DMS 273 (cell line): ENCODE measurements at regions not wholly inside any gene's neighbourhood (a gene's known extent, or its start where the extent isn't known, plus 50 kb on each side); places are given as distances from the start of the nearest gene placed in this dataset.
"Not testable (repeated sequence)": the region's sequence is repeated elsewhere in the genome, so short reads cannot be mapped to it uniquely, and the experiment has no call there.

Experiments used
- DNase-seq: peaks from one replicate; lab custom pipeline; 2025; ENCODE audit not compliant: unreplicated experiment; lab: John Stamatoyannopoulos, UW

DNA sequence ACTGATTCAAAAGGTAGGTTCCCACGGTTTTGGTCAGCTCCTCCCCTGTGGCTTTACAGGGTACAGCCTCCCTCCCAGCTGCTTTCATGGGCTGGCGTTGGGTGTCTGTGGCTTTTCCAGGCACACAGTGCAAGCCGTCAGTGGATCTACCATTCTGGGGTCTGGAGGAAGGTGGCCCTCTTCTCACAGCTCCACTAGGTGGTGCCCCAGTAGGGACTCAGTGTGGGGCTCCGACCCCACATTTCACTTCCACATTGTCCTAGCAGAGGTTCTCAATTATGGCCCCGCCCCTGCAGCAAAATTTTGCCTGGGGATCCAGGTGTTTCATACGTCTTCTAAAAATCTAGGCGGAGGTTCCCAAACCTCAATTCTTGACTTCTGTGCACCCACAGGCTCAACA, 324.6 kb upstream of the PHF14 start:
- not testable (repeated sequence) for DNase-seq

DNA sequence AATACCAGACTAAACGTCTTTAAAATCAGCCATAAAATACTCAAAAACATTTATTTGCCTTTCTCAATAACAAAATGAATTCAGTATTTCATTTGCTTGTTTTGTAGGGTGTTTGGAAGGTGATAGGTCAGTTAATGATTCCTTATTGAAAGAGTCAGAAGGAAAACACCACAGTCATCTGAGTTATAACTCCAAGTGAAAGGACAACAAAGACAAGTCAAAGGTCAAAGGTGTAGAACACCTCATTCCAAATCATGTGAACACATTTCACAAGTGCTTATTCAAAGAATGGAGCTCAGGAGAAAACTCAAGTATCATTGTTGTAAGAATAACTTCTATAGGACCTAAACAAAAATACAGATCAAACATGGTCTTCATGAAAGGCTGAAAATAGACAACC, 318.6 kb upstream of the PHF14 start:
- no peak for DNase-seq

DNA sequence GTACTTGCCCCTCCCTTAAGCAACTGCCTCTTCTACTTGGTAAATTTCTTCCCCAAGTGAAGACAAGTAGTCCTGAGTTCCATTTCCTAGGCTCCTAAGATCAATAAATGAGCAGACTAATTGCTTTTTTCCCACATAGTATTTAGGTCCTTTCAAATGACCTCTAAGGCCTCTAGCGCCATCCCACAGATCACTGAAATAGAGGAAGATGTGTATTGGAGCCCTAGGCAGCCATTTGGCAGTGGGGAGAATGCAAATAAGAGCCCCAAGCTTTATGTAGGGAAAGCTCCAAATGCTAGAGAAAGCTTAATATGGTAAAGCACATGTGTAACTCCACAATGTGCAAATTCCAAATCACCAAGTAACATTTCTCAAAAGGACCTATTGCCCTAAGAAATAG, 316.5 kb upstream of the PHF14 start:
- DNase-seq: no peak

DNA sequence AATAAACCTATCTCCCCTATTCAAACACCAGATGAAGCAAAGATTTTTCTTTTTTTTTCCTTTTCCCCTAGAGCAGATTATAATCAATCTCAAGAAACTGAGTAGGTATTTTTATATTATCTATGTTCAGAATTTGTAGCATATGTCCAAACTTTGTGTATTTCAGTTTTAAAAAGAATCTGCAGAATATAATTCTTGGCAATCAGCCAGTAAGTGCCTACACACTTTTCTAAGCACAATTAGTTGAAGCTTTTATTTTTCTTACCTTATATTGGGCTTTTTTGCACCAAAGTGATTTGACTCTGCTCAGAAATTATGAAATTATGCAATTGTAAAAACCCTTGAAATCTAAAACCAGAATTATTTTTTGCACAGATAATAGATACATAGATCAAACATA, 315.8 kb upstream of the PHF14 start:
- peak; percentile 20 for DNase-seq

DNA sequence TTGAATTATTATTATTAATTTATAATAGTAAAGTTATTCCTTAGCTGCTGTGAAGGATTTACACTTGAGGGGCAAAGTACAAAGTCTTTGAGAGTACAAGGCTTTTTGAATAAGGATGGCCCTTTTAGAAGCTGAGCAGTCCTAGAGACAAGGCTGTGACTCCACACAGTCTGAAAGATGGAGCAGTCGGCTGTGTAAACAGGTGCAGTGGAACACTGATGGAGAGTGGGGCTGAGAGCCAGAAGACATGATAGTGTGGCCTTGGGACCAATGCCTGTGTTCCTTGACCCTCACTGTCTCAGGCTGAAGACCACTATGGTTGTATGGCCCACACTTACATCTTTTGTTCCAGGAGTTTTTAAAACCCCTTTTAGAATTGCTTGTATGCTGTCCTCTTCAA, 311.2 kb upstream of the PHF14 start:
- DNase-seq: no peak

DNA sequence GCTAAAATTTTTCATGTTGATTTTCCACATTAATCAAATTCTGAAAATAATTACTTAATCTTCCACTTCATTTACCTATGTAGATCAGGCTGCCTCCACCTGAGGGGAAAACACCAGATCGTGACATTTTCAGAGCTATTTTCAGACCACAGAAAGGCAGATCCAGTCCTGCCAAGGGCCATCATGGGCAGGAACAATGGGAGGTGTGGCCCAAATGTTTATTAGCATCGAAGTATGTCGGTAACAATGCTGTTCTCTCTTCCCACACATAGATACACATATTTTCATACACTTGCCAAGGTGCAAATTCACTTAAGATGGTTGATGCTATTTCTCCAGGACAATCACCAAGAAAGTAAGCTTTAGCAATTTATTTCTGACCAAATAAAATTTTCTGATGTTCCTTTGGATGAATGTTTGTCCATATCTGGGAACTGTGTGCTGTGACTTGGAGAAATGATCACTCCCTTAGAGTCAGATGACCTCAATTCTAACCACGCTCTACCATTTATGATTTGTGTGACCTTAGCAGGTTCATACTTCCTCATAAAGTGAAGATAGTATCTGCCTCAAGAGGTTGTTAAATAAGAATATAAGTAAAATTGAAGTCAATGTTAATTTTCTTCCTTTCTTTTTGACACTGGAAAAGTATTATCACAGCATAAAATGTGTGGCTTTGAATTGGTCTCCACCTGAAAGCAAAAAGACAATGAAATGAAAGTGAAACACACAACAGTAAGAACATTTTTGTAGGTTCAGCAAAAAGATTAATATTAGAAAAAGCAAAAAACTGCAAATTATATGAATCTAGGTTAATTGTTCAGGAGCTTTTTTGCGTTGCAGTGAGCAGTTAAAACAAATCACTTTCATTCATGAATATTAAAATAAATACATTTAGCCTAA, 310.4 kb upstream of the PHF14 start:
- no peak for DNase-seq

DNA sequence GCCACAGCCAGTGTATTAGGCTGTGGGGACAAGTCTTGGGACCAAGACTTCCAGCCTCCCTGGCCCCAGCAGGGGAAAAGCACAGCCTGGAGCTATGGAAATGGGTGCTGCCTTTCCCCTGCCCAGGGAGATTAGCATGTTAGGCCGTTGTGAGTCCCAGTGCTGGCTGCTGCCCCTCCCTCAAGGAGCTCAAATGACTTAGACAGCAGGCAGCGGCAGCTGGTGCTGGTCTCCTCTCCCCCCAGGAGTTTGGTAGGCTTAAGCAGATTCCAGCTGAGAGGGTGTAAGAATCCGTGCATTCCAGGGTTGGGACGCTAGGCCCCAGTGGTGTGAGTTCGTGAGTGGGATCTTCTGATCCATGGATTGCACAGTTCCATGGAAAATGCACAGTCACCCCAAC, 301.5 kb upstream of the PHF14 start:
- peak; percentile 93 for DNase-seq

DNA sequence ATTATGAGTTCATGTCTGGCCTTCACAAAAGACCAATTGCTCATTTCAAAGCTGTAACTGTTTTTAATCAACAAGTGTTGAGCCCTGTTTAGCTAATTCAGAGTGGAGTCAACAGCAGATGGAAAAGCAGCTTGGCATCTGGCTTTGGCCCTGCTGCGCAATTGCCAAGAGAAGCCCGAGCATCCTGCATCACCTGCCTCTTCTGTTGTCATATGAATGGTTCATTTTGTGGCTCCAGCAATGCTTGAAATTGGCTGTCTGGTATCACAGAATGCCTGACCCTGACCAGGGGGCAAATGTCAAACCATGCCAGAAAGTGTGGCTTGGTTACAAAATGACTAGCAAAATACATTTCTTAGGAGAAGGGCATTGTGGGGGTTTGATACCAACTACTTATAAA, 296.5 kb upstream of the PHF14 start:
- peak; percentile 94 for DNase-seq

DNA sequence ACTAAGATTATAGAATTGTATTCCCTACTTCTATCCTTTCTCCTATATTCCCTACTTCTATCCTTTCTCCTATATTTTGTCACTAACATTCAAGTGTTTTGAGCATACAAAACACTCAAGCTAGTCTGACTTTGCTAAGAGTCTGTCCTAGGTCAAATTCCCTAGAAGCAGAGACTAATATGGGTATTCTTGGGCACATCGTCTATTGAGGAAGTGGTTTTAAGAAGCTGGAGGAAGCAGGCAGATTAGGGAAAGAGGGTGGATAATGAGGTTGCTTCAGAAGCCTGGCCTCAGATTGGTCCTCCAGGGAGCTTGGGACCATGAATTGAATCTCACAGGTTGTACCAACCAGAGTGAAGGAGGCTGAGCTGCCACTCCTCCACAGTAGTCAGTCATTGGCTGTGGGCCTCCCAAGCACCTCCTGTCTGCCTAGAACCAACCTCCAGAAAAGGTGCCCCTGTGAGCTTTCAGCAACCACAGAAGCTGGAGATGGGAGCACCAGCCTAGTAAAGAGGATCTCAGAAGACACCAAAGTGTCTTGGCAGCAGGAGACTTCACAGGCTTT, 295.9 kb upstream of the PHF14 start:
- DNase-seq: peak; percentile 53

DNA sequence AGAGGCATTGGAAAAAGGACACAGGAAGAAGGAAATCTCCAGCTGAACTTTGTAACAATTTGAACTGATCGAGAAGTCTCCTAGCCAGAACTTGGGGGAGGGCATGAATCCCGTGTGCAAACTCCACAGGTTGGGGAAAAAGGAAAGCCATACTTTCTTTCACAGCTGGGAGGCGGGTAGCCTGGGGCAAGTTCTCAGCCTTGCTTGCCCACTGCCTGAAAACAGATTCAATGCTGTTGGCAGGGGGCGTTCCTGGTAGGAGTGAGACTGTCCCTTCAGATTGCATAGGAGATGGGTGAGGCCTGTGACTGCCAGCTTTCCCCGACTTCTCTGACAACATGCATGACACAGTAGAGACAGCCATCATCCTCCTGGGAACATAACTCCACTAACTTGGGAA, 289.1 kb upstream of the PHF14 start:
- no peak for DNase-seq

DNA sequence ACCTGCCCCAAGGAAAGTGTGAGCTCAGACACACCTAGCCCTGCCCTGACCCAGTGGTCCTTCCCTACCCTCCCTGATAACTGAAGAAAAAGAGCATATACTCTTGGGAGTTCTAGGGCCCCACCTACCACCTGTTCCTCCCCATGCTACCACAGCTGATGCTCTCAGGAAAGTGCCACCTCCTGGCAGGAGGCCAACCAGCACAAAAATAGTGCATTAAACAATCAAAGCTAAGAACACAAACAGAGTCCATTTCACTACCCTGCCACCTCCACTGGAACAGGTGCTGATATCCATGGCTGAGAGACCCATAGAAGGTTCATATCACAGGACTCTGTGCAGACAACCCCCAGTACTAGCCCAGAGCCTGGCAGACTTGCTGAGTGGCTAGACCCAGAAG, 288.6 kb upstream of the PHF14 start:
- peak; percentile 20 for DNase-seq

DNA sequence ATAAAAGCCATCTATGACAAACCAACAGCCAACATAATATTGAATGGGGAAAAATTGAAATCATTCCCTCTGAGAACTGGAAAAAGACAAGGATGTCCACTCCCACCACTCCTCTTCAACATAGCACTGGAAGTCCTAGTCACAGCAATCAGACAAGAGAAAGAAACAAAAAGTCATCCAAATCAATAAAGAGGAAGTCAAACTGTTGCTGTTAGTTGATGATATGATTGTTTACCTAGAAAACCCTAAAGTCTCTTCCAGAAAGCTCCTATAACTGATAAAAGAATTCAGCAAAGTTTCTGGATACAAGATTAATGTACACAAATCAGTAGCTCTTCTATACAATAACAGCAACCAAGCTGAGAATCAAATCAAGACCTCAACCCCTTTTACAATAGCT, 285.1 kb upstream of the PHF14 start:
- no peak for DNase-seq

DNA sequence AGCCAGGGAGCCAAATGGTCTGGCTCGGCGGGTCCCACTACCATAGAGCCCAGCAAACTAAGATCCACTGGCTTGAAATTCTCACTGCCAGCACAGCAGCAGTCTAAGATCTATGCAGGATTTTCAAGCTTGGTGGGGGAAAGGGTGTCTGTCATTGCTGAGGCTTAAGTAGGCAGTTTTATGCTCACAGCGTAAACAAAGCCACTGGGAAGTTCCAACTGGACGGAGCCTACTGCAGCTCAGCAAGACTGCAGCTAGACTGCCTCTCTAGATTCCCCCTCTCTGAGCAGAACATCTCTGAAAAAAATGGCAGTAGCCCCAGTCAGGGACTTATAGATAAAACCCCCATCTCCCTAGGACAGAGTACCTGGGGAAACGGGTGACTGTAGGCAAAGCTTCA, 277.6 kb upstream of the PHF14 start:
- no peak for DNase-seq

DNA sequence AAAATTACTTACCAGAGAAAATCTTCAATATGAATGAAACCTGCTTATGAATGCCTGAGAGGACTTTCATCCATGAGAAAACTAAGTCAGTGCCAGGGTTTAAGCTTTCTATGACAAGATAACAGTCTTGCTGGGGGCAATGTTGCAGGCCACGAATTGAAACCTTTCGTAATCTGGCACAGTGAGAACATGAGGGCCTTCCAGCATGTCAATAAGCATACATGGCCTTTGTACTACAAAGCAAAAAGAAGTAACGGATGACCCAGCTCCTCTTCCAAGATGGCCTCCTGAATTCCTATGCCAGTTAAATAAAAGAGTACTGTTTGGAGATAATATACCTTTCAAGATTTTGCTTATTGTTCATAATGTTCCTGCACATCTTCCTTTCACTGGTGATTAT, 270.6 kb upstream of the PHF14 start:
- DNase-seq: no peak

DNA sequence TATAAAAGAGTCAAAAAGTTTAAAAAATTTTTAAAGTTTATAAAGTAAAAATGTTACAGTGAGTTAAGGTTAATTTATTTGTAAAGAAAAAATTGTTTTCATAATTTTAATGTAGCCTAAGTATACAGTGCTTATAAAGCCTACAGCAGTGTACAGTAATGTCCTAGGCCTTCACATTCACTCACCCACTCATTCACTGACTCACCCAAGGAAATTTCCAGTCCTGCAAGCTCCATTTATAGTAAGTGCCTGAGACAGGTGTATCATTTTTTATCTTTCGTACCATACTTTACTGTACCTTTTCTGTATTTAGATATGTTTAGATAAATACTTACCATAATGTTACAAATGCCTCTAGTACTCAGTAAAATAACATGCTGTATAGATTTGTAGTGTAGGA, 269.7 kb upstream of the PHF14 start:
- DNase-seq: no peak

DNA sequence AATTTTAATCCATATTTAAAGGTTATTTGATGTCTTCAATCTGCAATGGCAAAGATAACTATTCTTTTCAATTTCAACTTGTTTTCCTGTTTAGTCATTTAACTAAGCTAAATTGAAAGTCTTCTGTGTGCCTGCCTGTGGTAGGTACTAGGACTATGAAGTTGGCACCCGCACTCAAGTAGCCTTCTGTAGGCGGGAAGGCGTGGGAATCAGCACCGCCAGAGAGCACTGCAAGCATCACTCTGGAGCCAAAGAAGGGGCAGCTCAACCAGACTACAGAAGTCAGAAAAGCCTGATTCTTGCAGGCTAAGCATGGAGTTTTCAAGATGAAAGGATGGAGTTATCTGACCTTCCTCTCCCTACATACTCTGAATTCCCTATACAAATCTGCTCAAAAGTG, 269.0 kb upstream of the PHF14 start:
- no peak for DNase-seq

DNA sequence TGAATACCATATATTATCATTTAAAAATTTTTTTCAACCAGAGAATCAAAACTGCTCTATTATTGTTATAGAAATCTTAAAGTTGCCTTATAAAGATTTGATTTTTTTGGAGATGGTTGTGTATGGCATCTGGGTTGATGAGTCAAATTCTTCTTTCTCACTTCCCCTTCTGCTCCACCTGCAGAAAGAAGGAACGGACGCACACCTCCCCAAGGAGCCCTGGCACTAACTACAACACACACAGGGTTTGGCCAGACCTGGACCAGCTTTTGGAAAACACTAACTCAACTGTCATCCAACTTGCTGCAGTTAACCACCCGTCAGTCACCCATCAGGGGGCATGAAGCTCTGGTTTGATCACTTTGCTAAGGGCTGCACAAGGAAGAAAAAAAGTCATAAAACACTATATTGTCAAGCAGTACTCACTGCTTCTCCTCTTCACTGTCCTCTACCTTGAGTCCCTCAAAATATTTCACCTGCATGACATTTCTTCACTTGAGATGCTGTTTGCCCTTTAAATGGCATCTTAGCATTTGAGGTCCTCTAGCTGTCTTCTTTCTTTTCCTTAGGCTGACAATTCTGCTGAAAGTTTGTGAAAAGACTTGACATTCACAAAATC, 266.7 kb upstream of the PHF14 start:
- no peak for DNase-seq

DNA sequence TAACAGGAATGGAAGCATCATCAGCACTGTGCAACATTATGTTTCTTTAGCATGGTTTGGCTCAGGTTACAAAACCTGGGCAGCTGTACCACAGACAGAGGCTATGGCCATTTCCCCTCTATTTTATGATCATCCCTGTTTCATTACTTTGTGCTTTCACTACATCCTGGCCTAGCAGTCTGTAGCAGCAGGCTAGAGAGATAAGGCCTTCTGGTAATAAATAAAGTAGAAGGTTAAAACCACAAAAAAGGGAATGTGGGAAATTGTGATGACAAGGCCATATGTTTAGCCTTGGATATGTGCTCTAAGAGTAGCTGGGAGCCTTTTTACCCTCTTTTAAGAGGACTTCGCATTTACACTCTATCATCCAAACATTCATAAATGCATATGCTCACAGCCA, 266.2 kb upstream of the PHF14 start:
- peak; percentile 79 for DNase-seq

DNA sequence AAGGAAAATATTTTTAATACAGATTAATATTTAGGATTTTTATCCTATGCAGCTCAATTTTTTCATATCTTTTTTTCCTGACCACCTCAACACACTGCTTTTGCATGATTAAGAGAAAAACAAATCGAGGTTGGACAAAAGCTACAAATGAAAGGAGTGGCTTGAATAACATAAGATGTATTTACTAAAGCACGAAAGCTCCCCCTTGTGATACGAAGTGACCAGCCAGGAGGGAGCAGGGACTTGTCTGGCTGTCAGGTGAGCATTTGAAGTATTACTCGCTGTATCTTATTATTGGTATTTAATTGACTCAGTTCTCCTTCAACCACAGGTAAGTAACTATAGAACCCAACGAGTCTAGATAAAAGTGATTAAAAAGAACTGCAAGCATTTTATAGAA, 265.2 kb upstream of the PHF14 start:
- DNase-seq: peak; percentile 91

DNA sequence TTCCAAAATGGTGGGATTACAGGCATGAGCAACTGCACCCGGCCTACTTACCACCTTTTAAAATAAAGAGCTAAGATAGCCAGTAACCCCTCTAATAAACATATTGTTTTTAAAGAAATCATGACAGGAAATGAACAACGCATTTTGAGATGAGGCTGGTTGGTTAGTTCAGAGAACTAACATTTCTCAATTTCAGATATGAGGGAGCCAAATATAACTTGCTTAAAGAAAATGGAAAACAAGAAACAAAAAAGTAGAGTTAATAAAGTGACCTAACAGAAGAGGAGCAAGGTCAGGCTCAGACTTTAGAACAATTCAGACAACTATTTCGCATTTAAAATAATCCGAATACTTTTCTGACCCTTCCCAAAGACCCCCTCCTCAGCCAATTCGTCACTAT, 254.9 kb upstream of the PHF14 start:
- no peak for DNase-seq

DNA sequence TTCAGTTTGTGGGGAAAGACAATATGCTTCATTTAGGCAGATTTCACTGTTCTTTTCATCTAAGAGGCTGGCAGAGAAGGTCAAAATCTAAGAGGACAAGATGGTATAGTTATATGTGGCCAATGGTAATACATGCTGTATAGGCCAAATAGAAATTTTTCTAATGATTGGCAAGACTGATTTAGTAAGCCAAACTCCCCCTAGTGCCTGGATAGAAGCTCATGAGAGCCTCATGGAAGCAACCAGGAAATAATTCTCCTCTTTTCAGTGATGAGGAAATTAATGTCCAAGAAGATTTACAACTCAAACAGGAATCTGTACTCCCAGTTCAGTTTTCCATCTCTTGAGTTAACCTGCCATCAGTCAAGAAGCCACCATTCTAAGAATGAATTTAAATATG, 253.6 kb upstream of the PHF14 start:
- peak; percentile 15 for DNase-seq

DNA sequence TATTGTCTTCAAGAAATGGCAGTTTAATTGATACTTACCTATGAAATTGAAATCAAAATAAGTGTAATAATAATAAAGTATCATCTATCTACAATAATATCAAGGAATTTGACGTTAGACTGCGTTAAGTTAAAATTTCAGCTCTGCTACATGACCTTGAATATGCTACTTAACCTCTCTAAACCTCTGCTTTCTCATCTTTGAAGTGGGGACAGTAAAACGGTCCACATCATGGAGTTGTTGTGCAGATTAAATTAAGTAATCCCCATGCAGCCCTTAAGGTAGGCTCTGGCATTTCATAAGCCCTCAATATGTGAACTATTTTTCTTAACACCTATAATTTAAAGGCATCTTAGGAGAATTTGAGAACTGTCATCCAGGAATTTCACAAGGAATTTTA, 252.4 kb upstream of the PHF14 start:
- DNase-seq: no peak
